HUES6 (cell line): ENCODE measurements at regions not wholly inside any gene's neighbourhood (a gene's known extent, or its start where the extent isn't known, plus 50 kb on each side); places are given as distances from the start of the nearest gene placed in this dataset.
"Not testable (repeated sequence)": the region's sequence is repeated elsewhere in the genome, so short reads cannot be mapped to it uniquely, and the experiment has no call there.

Experiments
- H3K27ac ChIP-seq: 2 replicates; pipeline ENCODE4 v1.7.0; 2013; ENCODE audit warnings: low read depth, mild to moderate bottlenecking, low read length, inconsistent platforms
- H3K27me3 ChIP-seq: 2 replicates; pipeline ENCODE4 v1.6.1; 2013; ENCODE audit warnings: low read length; ENCODE audit not compliant: control insufficient read depth, insufficient read depth
- H3K36me3 ChIP-seq: 2 replicates; pipeline ENCODE4 v1.6.1; 2013; ENCODE audit warnings: low read length; ENCODE audit not compliant: control insufficient read depth, insufficient read depth
- H3K4me1 ChIP-seq: 2 replicates; pipeline ENCODE4 v1.6.1; 2013; ENCODE audit warnings: low read length; ENCODE audit not compliant: control insufficient read depth, insufficient read depth
- H3K4me3 ChIP-seq: 2 replicates; pipeline ENCODE4 v1.5.1; 2013; ENCODE audit warnings: low read depth, low read length
- H3K9ac ChIP-seq: one replicate; pipeline ENCODE4 v1.6.1; 2013; ENCODE audit warnings: mild to moderate bottlenecking, low read length
- H3K9me3 ChIP-seq: 2 replicates; pipeline ENCODE4 v1.6.1; 2013; ENCODE audit warnings: low read depth, low read length; ENCODE audit not compliant: control insufficient read depth, insufficient read depth

DNA sequence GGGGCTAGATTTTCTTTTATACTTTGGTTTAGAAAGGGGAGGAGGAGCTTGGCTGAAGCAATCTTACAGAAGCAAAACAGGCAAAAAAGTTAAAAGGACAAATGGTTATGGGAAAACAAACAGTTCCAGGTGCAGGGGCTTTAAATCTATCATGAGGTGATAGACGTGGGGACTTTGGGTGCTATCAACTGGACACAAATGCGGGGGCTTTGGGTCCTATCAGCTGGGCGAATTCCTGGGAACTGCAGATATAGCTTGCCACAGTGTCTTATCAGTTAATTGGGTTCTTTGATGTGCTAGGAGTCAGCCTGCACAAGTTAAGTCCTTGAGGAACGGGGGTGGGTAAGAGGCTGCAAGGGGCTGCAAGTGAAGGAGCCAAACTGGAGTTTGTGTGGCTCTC is 260.6 kb downstream of the TUBA3C start:
- no peak overlapping the region for H3K27ac ChIP-seq
- H3K4me1 ChIP-seq: no peaks in the 10 kb centered on the region
- H3K9ac ChIP-seq: no peak overlapping the region
- peaks cover 6% of the 10 kb centered on the region; the same call in 1 of the 2 replicates for H3K9me3 ChIP-seq
- H3K36me3 ChIP-seq: no peaks in the 10 kb centered on the region
- no peaks in the 10 kb centered on the region for H3K27me3 ChIP-seq
- no peak overlapping the region for H3K4me3 ChIP-seq

DNA sequence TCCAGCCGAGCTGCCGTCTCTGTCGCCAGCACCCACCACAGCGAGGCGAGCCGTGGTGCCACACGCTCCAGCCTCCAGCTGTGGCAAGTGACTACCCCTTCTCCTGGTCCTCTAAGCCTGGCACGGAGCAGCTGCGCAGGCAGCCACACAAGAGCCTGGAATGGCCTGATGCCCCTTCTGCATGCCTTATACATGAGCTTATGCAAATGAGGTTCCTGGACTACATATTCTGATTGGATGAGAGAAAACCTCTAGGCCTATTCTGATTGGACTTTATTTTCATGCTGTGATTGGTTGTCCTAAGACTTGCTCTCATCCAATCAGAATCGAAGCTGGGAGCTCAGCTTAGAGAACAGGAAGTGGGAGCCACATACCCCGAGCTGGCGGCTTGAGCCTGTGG is 276.5 kb downstream of the TUBA3C start:
- H3K27ac ChIP-seq, H3K4me1 ChIP-seq, H3K36me3 ChIP-seq, H3K4me3 ChIP-seq, H3K9ac ChIP-seq, H3K27me3 ChIP-seq: not testable (repeated sequence)
- peaks cover 35% of the 10 kb centered on the region; the same call in 1 of the 2 replicates for H3K9me3 ChIP-seq

DNA sequence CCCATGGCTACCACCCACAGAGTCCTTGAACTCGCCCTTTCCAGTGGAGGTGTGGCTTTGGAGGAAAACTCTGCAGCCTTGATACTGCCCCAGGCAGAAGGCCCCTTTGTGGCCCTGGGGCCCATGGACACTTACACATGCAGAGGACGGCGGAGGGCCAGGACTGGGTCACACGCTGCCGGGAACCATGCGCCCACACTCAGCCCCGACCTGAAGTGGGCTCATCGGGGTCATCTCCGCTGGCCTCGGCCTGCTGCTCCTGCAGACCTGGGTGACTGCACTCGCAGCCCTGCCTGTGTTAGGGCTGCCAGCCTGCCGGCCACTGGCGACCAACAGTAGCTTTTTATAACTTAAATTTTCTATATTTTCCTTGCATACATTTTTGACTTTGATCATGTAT is 286.2 kb downstream of the TUBA3C start:
- peaks cover 45% of the 10 kb centered on the region; the same call in 1 of the 2 replicates for H3K9me3 ChIP-seq
- H3K4me3 ChIP-seq, H3K4me1 ChIP-seq, H3K36me3 ChIP-seq, H3K9ac ChIP-seq, H3K27ac ChIP-seq, H3K27me3 ChIP-seq: not testable (repeated sequence)

DNA sequence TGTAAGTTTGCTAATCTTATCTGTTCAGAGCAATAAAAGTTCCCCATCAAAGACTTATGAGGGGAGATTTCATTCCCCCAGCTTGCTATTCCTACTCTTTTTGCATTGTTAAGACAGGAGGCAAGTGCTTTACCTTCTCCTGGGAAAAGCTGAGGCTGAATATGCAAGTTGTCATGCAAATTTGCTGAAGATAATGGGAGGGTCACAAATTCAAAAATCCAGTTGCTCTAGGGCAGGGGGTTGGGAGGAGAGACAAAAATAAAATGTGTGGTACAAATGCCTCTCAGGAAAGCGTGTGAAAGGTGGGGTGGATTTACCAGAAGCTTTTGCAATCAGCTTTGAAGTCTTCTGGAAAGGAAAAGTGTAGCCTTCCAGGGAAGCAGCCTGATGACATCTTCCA is 290.4 kb downstream of the TUBA3C start:
- H3K36me3 ChIP-seq, H3K27ac ChIP-seq, H3K4me3 ChIP-seq, H3K27me3 ChIP-seq, H3K9ac ChIP-seq, H3K4me1 ChIP-seq: not testable (repeated sequence)
- H3K9me3 ChIP-seq: peaks cover 53% of the 10 kb centered on the region; the same call in 1 of the 2 replicates

DNA sequence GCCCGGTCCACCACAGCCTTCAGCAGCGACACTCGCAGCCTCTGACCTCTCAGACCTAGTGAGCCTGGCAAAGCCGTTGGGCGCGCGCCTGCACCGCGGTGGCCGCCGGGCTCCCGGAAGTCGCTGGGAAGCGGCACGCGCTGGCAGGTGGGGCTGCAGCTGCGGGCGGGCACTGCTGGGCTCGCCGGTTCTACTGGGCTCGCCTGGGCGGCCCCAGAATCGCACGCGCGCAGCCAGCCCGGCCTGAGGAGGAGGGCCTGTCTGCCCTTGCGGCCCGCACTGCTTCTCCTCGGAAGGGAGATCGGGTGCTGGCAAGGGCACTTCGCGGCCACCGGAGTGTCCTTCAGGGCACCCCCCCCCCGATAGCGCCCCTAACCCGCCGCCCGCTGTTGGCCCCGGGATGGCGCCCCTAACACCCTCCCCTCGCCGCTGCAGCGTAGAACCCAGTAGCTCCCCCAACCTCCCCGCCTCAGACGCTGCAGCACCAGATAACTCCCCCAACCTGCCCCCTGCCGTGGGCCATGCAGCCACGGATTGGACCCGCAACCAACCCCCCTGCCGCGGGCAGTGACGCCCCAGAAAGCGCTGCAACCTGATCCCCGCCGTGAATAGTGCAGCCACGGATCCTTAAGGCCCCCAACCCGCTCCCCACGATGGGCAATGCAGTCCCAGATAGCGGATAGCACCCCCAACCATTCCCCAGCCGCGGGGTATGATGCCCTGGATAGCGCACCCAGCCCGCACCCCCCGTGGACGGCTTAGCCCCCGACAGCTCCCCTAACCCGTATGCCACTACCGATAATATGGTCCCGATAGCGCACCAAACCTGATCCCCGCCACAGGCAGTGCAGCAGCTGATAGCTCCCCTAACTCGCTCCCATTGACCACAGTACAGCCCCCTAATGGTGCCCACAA is 306.5 kb downstream of the TUBA3C start:
- peaks cover 10% of the 10 kb centered on the region; the same call in 1 of the 2 replicates for H3K9me3 ChIP-seq
- H3K27ac ChIP-seq, H3K36me3 ChIP-seq, H3K9ac ChIP-seq, H3K4me1 ChIP-seq, H3K4me3 ChIP-seq, H3K27me3 ChIP-seq: not testable (repeated sequence)

DNA sequence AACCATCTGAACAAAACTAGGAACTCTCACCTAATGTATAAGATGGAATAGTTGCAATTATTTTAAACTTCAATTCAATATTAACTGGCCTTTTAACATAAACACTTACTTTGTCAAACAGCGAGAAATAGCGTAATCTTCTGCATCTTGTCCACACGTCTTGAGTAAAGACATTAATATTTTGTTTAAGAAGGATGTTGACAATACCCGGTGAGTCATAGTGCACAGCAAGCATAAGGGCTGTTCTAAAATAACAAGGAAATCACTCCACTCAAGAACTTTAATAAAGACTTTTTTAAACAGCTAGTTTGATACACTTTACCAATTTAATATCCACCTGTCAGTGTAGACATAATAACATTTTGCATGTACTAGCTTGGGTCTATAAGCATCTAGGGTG is 311.1 kb downstream of the TUBA3C start:
- not testable (repeated sequence) for H3K9ac ChIP-seq, H3K36me3 ChIP-seq, H3K9me3 ChIP-seq, H3K4me1 ChIP-seq, H3K27me3 ChIP-seq, H3K27ac ChIP-seq, H3K4me3 ChIP-seq

DNA sequence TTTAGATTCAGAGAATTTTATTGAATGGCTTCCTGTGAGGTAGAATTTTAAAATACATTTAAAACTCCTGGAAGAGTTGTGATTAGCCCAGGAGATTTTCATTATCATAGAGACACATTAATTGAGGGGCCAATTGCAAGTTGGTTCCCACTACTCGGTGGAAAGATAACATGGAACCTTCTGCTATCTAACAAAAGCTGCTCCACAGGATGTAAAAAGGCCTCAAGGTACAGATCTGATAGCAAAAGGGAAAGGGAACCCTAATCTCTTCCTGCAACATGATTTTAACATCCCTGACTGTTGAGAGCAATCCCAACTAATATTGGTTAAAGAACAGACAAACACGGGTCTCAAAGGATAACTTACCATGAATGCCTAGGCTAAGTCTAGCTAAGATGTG is 312.3 kb downstream of the TUBA3C start:
- not testable (repeated sequence) for H3K9me3 ChIP-seq, H3K27ac ChIP-seq, H3K4me1 ChIP-seq, H3K27me3 ChIP-seq, H3K9ac ChIP-seq, H3K36me3 ChIP-seq, H3K4me3 ChIP-seq

DNA sequence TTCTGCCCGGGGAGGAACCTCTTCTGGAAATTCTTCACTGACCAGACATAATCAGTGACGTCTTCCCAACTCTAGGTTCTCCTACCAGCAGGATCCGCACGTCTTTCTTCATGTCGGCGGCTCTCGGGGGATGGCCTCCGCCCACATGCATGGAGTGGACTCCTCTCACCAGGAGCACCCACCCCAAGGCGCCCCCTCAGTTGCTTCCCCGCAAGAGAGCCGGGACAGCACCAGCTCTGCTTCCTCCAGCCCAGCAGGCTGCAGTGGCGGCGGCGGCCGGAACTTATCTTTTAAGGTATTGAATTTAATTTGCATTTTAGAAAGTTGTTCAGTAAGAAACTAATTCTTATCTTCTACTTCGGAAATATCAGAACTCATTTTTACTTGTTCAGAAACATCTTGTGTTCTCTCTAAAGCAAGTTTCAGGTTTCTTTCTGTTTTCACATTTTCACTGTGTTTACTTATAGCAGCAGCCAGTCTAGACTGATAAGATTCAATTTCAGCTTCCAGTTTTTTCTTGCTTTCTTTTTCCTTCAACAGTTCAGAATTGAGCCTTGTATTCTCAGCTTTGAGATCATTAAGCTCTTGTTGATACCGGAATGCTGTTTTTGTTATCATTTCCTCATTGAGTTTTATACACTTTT is 343.5 kb downstream of the TUBA3C start:
- H3K9me3 ChIP-seq, H3K36me3 ChIP-seq, H3K4me3 ChIP-seq, H3K27me3 ChIP-seq, H3K4me1 ChIP-seq, H3K27ac ChIP-seq, H3K9ac ChIP-seq: not testable (repeated sequence)

DNA sequence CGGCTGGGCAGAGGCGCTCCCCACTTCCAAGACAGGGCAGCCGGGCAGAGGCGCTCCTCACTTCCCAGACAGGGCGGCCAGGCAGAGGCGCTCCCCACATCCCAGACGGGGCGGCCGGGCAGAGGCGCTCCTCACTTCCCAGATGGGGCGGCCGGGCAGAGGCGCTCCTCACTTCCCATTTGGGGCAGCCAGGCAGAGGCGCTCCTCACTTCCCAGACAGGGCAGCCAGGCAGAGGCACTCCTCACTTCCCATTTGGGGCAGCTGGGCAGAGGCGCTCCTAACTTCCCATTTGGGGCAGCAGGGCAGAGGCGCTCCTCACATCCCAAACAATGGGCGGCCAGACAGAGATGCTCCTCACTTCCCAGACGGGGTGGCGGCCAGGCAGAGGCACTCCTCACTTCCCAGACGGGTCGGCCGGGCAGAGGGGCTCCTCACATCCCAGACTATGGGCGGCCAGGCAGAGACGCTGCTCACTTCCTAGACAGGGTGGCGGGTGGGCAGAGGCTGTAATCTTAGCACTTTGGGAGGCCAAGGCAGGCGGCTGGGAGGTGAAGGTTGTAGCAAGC is 344.4 kb downstream of the TUBA3C start:
- H3K27ac ChIP-seq, H3K4me1 ChIP-seq, H3K27me3 ChIP-seq, H3K36me3 ChIP-seq, H3K9me3 ChIP-seq, H3K4me3 ChIP-seq, H3K9ac ChIP-seq: not testable (repeated sequence)

DNA sequence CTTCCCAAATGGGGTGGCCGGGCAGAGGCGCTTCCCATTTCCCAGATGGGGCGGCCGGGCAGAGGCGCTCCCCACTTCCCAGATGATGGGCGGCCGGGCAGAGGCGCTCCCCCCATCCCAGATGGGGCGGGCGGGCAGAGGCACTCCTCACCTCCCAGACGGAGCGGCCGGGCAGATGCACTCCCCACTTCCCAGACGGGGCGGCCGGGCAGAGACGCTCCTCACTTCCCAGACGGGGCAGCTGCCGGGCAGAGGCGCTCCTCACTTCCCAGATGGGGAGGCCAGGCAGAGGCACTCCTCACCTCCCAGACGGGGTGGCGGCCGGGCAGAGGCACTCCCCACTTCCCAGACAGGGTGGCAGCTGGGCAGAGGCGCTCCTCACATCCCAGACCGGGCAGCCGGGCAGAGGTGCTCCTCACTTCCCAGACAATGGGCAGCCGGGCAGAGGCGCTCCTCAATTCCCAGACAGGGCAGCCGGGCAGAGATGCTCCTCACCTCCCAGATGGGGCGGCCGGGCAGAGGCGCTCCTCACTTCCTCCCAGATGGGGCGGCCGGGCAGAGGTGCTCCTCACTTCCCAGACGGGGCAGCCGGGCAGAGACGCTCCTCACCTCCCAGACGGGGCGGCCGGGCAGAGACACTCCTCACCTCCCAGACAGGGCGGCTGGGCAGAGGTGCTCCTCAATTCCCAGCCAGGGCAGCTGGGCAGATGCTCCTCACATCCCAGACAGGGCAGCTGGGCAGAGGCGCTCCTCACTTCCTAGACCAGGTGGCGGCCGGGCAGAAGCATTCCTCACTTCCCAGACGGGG is 345.0 kb downstream of the TUBA3C start:
- not testable (repeated sequence) for H3K27ac ChIP-seq, H3K9ac ChIP-seq, H3K4me3 ChIP-seq, H3K9me3 ChIP-seq, H3K27me3 ChIP-seq, H3K4me1 ChIP-seq, H3K36me3 ChIP-seq

DNA sequence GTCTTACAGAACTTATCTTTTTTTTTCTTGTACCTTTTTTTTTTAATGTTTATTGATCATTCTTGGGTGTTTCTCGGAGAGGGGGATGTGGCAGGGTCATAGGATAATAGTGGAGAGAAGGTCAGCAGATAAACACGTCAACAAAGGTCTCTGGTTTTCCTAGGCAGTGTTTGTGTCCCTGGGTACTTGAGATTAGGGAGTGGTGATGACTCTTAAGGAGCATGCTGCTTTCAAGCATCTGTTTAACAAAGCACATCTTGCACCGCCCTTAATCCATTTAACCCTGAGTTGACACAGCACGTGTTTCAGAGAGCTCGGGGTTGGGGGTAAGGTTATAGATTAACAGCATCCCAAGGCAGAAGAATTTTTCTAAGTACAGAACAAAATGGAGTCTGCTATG is 345.9 kb downstream of the TUBA3C start:
- not testable (repeated sequence) for H3K9me3 ChIP-seq, H3K4me1 ChIP-seq, H3K9ac ChIP-seq, H3K36me3 ChIP-seq, H3K27ac ChIP-seq, H3K4me3 ChIP-seq, H3K27me3 ChIP-seq
